Neural progenitor cell (in vitro differentiated cells): ENCODE measurements at regions not wholly inside any gene's neighbourhood (a gene's known extent, or its start where the extent isn't known, plus 50 kb on each side); places are given as distances from the start of the nearest gene placed in this dataset.

Experiments used
- DNase-seq: peaks from one replicate; pipeline ENCODE4 v3.0.0-alpha.2; 2016; ENCODE audit warnings: low spot score
- H2AFZ ChIP-seq: fragments of 200-600 bp; sonication (generic); replicated peaks from 2 replicates; pipeline ENCODE4 v1.6.1; 2016; ENCODE audit warnings: antibody characterized with exemption
- H3F3A ChIP-seq: fragments of 200-600 bp; sonication (generic); 2 replicates; pipeline ENCODE4 v1.6.1; 2016; ENCODE audit warnings: antibody characterized with exemption, low read depth
- H3K27ac ChIP-seq: fragments of 200-600 bp; sonication (generic); 2 replicates; pipeline ENCODE4 v1.5.1; 2016; ENCODE audit warnings: mild to moderate bottlenecking
- H3K27me3 ChIP-seq: fragments of 200-600 bp; sonication (generic); 2 replicates; pipeline ENCODE4 v1.6.1; 2016; ENCODE audit warnings: mild to moderate bottlenecking, moderate library complexity
- H3K36me3 ChIP-seq: fragments of 200-600 bp; sonication (generic); 2 replicates; pipeline ENCODE4 v1.5.1; 2016
- H3K4me1 ChIP-seq: fragments of 200-600 bp; sonication (generic); 2 replicates; pipeline ENCODE4 v1.6.1; 2016; ENCODE audit warnings: mixed run types
- H3K4me2 ChIP-seq: fragments of 200-600 bp; sonication (generic); 2 replicates; pipeline ENCODE4 v1.6.1; 2016
- H3K4me3 ChIP-seq: fragments of 200-600 bp; sonication (generic); 2 replicates; pipeline ENCODE4 v1.5.1; 2016
- H3K79me2 ChIP-seq: fragments of 200-600 bp; sonication (generic); 2 replicates; pipeline ENCODE4 v1.6.1; 2016; ENCODE audit warnings: low read depth
- H3K9ac ChIP-seq: fragments of 200-600 bp; sonication (generic); 2 replicates; pipeline ENCODE4 v1.6.1; 2016
- H3K9me3 ChIP-seq: fragments of 200-600 bp; sonication (generic); 2 replicates; pipeline ENCODE4 v1.5.1; 2016; ENCODE audit warnings: low read depth
- H4K20me1 ChIP-seq: fragments of 200-600 bp; sonication (generic); 2 replicates; pipeline ENCODE4 v1.6.1; 2016; ENCODE audit warnings: low read depth
- H3K27ac Mint-ChIP-seq: 3 replicates; pipeline ENCODE4 v1.8.0; 2021; ENCODE audit warnings: mixed read lengths
- H3K27me3 Mint-ChIP-seq: 2 replicates; pipeline ENCODE4 v1.8.0; 2022; ENCODE audit warnings: low read depth, mild to moderate bottlenecking, inconsistent platforms, moderate library complexity, mixed read lengths; ENCODE audit not compliant: insufficient read depth
- H3K36me3 Mint-ChIP-seq: 3 replicates; pipeline ENCODE4 v1.8.0; 2021; ENCODE audit warnings: mixed read lengths
- H3K4me1 Mint-ChIP-seq: 3 replicates; pipeline ENCODE4 v1.8.0; 2021; ENCODE audit warnings: mixed read lengths
- H3K4me3 Mint-ChIP-seq: 3 replicates; pipeline ENCODE4 v1.8.0; 2021; ENCODE audit warnings: mild to moderate bottlenecking, moderate library complexity, mixed read lengths
- H3K9me3 Mint-ChIP-seq: 3 replicates; pipeline ENCODE4 v1.8.0; 2020; ENCODE audit warnings: mixed read lengths
- EZH2 ChIP-seq: fragments of 200-600 bp; sonication (generic); IDR thresholded peaks from 2 replicates; pipeline ENCODE4 v1.6.1; 2017; ENCODE audit warnings: antibody characterized with exemption, mild to moderate bottlenecking, moderate library complexity
- EZH2phosphoT487 ChIP-seq: fragments of 200-600 bp; sonication (generic); IDR thresholded peaks from 2 replicates; pipeline ENCODE4 v1.6.1; 2017; ENCODE audit warnings: antibody characterized with exemption
- TF ChIP-seq, protein P1 (sequence below): fragments of 200-600 bp; sonication (generic); IDR thresholded peaks from 2 replicates; pipeline ENCODE4 v1.5.1; 2017; ENCODE audit warnings: antibody characterized with exemption, mild to moderate bottlenecking

DNA sequence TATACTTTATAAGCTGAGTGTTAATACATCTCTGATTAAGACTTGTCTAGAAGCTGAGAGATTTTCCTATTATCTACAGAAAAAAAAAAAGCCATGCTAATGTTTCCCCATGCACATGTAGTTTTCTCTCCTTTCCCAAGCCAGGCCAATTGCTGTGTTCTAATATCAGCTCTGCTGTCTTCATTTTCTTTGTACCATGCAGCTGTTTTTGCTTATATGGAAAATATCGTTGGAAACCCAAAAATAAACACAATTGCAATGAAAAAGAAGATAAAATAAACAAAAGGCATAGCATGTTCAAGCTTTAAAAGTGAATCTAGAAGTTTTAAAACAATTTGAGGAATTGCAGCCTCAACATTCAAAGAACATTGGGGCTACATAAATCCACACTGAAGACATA is 817.4 kb upstream of the ACVR2A start:
- H3K36me3 ChIP-seq = no peaks in the 10 kb centered on the region
- DNase-seq = no peak
- TF ChIP-seq EZH2phosphoT487 = no peak
- TF ChIP-seq, protein P1, sequence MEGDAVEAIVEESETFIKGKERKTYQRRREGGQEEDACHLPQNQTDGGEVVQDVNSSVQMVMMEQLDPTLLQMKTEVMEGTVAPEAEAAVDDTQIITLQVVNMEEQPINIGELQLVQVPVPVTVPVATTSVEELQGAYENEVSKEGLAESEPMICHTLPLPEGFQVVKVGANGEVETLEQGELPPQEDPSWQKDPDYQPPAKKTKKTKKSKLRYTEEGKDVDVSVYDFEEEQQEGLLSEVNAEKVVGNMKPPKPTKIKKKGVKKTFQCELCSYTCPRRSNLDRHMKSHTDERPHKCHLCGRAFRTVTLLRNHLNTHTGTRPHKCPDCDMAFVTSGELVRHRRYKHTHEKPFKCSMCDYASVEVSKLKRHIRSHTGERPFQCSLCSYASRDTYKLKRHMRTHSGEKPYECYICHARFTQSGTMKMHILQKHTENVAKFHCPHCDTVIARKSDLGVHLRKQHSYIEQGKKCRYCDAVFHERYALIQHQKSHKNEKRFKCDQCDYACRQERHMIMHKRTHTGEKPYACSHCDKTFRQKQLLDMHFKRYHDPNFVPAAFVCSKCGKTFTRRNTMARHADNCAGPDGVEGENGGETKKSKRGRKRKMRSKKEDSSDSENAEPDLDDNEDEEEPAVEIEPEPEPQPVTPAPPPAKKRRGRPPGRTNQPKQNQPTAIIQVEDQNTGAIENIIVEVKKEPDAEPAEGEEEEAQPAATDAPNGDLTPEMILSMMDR = no peak
- TF ChIP-seq EZH2 = no peak
- Mint-ChIP-seq H3K27me3 (no peaks in the 10 kb centered on the region), H3K4me3 (no peak overlapping the region), H3K36me3 (no peaks in the 10 kb centered on the region), H3K4me1 (no peaks in the 10 kb centered on the region), H3K9me3 (peaks cover 7% of the 10 kb centered on the region), H3K27ac (no peak overlapping the region)
- H3K27me3 ChIP-seq = no peaks in the 10 kb centered on the region
- H3K79me2 ChIP-seq = no peaks in the 10 kb centered on the region
- no peak overlapping the region for H3K9ac ChIP-seq
- no peaks in the 10 kb centered on the region for H3F3A ChIP-seq
- no peak overlapping the region for H3K4me2 ChIP-seq
- peaks cover 21% of the 10 kb centered on the region for H3K4me1 ChIP-seq
- no peaks in the 10 kb centered on the region for H4K20me1 ChIP-seq
- H3K27ac ChIP-seq = no peak overlapping the region
- no peaks in the 10 kb centered on the region for H3K9me3 ChIP-seq
- no peak overlapping the region for H3K4me3 ChIP-seq
- no peak overlapping the region for H2AFZ ChIP-seq

DNA sequence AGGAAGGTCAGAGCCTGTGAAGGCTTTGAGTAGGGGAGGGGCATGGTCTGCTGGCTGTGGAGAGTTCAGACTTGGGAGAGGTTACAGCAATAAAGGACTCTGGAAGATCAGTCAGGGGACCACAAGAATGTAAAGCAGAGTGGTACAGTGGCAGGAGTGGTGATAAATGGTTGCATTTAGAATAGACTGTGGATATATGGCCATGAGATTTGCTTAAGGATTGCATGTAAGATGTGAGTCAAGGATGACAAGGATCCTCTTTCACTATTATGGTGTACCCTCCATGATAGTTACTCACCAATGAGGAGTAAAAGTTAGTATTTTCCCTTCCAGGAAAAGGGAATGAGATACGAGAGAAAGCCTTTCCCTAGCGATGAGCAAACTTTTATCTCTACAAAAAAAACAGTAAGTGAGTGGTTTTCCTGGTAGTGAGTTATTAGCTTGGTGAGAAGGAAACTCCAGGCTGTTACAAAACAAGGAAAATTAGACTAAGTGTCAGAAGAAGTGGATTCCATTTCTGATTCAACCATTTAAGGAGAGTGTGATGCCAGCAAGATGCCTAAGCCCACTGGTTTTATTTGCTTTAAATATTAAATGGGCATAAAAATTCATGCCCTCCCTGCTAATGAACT is 818.0 kb upstream of the ACVR2A start:
- H3F3A ChIP-seq = no peaks in the 10 kb centered on the region
- H3K9ac ChIP-seq = no peak overlapping the region
- no peak overlapping the region for H2AFZ ChIP-seq
- TF ChIP-seq, protein P1 = no peak
- TF ChIP-seq EZH2phosphoT487 = no peak
- no peak for TF ChIP-seq EZH2
- Mint-ChIP-seq H3K36me3 (no peaks in the 10 kb centered on the region), H3K27me3 (no peaks in the 10 kb centered on the region), H3K4me1 (no peaks in the 10 kb centered on the region), H3K4me3 (no peak overlapping the region), H3K9me3 (peaks cover 8% of the 10 kb centered on the region), H3K27ac (no peak overlapping the region)
- H3K27ac ChIP-seq = no peak overlapping the region
- no peak overlapping the region for H3K4me2 ChIP-seq
- no peaks in the 10 kb centered on the region for H3K9me3 ChIP-seq
- H4K20me1 ChIP-seq = no peaks in the 10 kb centered on the region
- H3K4me1 ChIP-seq = peaks cover 21% of the 10 kb centered on the region
- H3K79me2 ChIP-seq = no peaks in the 10 kb centered on the region
- no peak overlapping the region for H3K4me3 ChIP-seq
- no peaks in the 10 kb centered on the region for H3K27me3 ChIP-seq
- DNase-seq = no peak
- no peaks in the 10 kb centered on the region for H3K36me3 ChIP-seq

DNA sequence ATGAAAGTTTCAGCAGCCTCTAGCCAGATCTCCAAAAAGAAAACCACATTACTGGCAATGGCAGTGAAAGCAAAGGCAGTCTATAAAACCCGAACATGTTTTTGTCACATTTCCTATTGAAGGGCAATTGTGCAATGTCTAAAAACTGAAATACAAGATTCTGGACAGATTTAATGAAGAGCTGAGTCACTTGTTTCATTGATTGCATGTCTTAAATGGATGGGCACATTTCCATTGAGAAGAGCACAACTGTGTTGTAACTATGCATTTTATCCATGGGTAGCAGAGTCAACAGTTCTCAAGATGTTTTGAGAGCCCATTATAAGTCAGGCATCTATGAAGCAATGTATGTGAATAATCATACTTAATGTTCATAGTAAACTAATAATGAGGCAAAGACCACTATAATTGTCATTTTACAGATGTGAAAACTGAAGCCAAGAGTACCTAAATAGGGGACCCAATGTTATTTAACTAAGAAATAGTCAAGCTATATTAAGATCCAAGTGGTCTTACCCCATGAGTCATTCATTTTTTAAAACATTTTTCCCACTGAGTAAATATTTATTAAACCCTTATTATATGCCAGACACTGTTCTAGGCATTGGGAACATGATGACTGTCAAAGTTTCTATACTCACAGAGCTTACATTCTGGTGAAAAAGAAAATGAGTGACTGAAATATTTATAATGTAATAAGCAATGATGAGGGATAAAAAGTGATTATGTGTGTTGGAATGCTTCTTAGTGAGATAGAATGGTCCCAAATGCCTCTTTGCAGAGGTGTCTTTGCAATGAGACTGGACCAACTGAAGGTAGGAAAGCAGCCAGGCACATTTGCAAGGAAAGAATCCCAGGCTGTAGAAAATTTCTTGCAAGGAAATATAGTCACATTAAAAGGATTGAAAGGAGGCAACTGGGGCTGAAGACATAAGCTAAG is 818.9 kb upstream of the ACVR2A start:
- Mint-ChIP-seq H3K9me3 (peaks cover 8% of the 10 kb centered on the region), H3K4me1 (no peaks in the 10 kb centered on the region), H3K27me3 (no peaks in the 10 kb centered on the region), H3K27ac (no peak overlapping the region), H3K36me3 (no peaks in the 10 kb centered on the region), H3K4me3 (no peak overlapping the region)
- Histone ChIP-seq H3K4me1 (peaks cover 12% of the 10 kb centered on the region), H3K27me3 (no peaks in the 10 kb centered on the region), H3K36me3 (no peaks in the 10 kb centered on the region), H3F3A (no peaks in the 10 kb centered on the region), H3K9me3 (no peaks in the 10 kb centered on the region), H3K79me2 (no peaks in the 10 kb centered on the region), H4K20me1 (no peaks in the 10 kb centered on the region), H3K27ac (no peak overlapping the region), H3K4me2 (no peak overlapping the region), H2AFZ (no peak overlapping the region), H3K9ac (no peak overlapping the region), H3K4me3 (no peak overlapping the region)
- no peak for TF ChIP-seq EZH2
- TF ChIP-seq EZH2phosphoT487 = no peak
- TF ChIP-seq, protein P1 = no peak
- no peak for DNase-seq
